CD4-positive, alpha-beta T cell (primary cell): ENCODE measurements at regions not wholly inside any gene's neighbourhood (a gene's known extent, or its start where the extent isn't known, plus 50 kb on each side); places are given as distances from the start of the nearest gene placed in this dataset.

Experiments
- ATAC-seq: fragments of 200-7000 bp; cut with Tn5 transposase; one replicate; pipeline ENCODE4 v1.10.0; 2022; ENCODE audit warnings: mild to moderate bottlenecking; ENCODE audit not compliant: poor library complexity
- CTCF ChIA-PET: fragments of 350-600 bp; sonication (Branson Sonifier 250); formaldehyde crosslinking; loops from one replicate; lab custom pipeline; 2021; ENCODE audit warnings: antibody characterized with exemption, inconsistent platforms; lab: Charles Lee
- POLR2A ChIA-PET: fragments of 350-600 bp; sonication (Branson Sonifier 250); formaldehyde crosslinking; loops from one replicate; lab custom pipeline; 2021; ENCODE audit warnings: antibody characterized with exemption, inconsistent platforms; lab: Charles Lee
- DNase-seq, 14 experiments: peaks; one replicate each; pipeline ENCODE4 v3.0.0-alpha.2; 2013 to 2020; ENCODE audit warnings: mixed read lengths in 2 of 14
- H3K27ac ChIP-seq, 2 donors: one replicate each; pipeline versions ENCODE4 v1.5.1 to v1.7.0; 2013; ENCODE audit warnings: low read length in 2 of 2, low read depth in 1 of 2, mild to moderate bottlenecking in 1 of 2
- H3K27me3 ChIP-seq, 2 experiments: 1 replicate in 1 of 2; 2 replicates in 1 of 2; pipeline versions ENCODE4 v1.6.1 to v1.7.0; 2013; ENCODE audit warnings: low read length in 2 of 2, control low read depth in 1 of 2, mild to moderate bottlenecking in 1 of 2, moderate library complexity in 1 of 2; ENCODE audit not compliant: insufficient read depth in 2 of 2, control insufficient read depth in 1 of 2
- H3K36me3 ChIP-seq: one replicate; pipeline ENCODE4 v1.6.1; 2013; ENCODE audit warnings: low read length, control low read depth; ENCODE audit not compliant: insufficient read depth
- H3K4me1 ChIP-seq: one replicate; pipeline ENCODE4 v1.6.1; 2013; ENCODE audit warnings: low read length, control low read depth; ENCODE audit not compliant: insufficient read depth
- H3K4me3 ChIP-seq: one replicate; pipeline ENCODE4 v1.5.1; 2013; ENCODE audit warnings: mild to moderate bottlenecking, low read length, moderate library complexity
- H3K9me3 ChIP-seq, 2 experiments: 1 replicate in 1 of 2; 2 replicates in 1 of 2; pipeline versions ENCODE4 v1.6.1 to v1.7.0; 2013; ENCODE audit warnings: low read length in 2 of 2, mild to moderate bottlenecking in 2 of 2, control low read depth in 1 of 2, moderate library complexity in 1 of 2; ENCODE audit not compliant: control insufficient read depth in 1 of 2, insufficient read depth in 1 of 2
- H3K27ac Mint-ChIP-seq: one replicate; pipeline ENCODE4 v1.8.0; 2020; ENCODE audit warnings: mixed read lengths
- H3K27me3 Mint-ChIP-seq: one replicate; pipeline ENCODE4 v1.8.0; 2021; ENCODE audit warnings: mixed read lengths
- H3K36me3 Mint-ChIP-seq: one replicate; pipeline ENCODE4 v1.8.0; 2021; ENCODE audit warnings: low read depth, mixed read lengths
- H3K4me1 Mint-ChIP-seq: one replicate; pipeline ENCODE4 v1.8.0; 2021; ENCODE audit warnings: low read depth, mixed read lengths
- H3K4me3 Mint-ChIP-seq: one replicate; pipeline ENCODE4 v1.8.0; 2020; ENCODE audit warnings: mild to moderate bottlenecking, mixed read lengths
- H3K9me3 Mint-ChIP-seq: one replicate; pipeline ENCODE4 v1.8.0; 2020; ENCODE audit warnings: mixed read lengths
- CTCF ChIP-seq: fragments of 200-600 bp; IDR thresholded peaks from one replicate; pipeline ENCODE4 v1.8.0; 2022; ENCODE audit warnings: antibody characterized with exemption, mild to moderate bottlenecking
- intact Hi-C, 2 experiments: fragments of 100-400 bp; cut with DNase I in 1 of 2; cut with micrococcal nuclease in 1 of 2; formaldehyde crosslinking; loops; one replicate each; pipeline versions ENCODE4 v1.15.1 to v1.9.0; 2023 to 2025; cut with DNase I, micrococcal nuclease

GRCh38 chr13:70235565-70235964 lies 127.3 kb upstream of the KLHL1 start:
- H3K4me1 Mint-ChIP-seq: no peaks in the 10 kb centered on the region
- DNase-seq (no peak), ATAC-seq (no peak)
- H3K27ac ChIP-seq: no peak overlapping the region
- intact Hi-C loops: no loop called here
- POLR2A ChIA-PET: no interaction called here
- no peaks in the 10 kb centered on the region for H3K27me3 Mint-ChIP-seq
- no peak overlapping the region for H3K4me3 ChIP-seq
- no peak overlapping the region for H3K4me3 Mint-ChIP-seq
- H3K27ac Mint-ChIP-seq: no peak overlapping the region
- H3K4me1 ChIP-seq: no peaks in the 10 kb centered on the region
- H3K27me3 ChIP-seq: no peaks in the 10 kb centered on the region
- H3K36me3 Mint-ChIP-seq: no peaks in the 10 kb centered on the region
- H3K9me3 Mint-ChIP-seq: peaks cover 9% of the 10 kb centered on the region
- TF ChIP-seq CTCF: no peak
- CTCF ChIA-PET: no interaction called here
- H3K36me3 ChIP-seq: no peaks in the 10 kb centered on the region
- no peaks in the 10 kb centered on the region for H3K9me3 ChIP-seq

- Mint-ChIP-seq H3K27ac (no peak overlapping the region), H3K9me3 (peaks cover 9% of the 10 kb centered on the region), H3K27me3 (no peaks in the 10 kb centered on the region), H3K4me1 (no peaks in the 10 kb centered on the region), H3K4me3 (no peak overlapping the region), H3K36me3 (no peaks in the 10 kb centered on the region)
- H3K27ac ChIP-seq: no peak overlapping the region
- ChIA-PET POLR2A (no interaction called here), CTCF (no interaction called here)
- no peaks in the 10 kb centered on the region for H3K27me3 ChIP-seq
- intact Hi-C loops: no loop called here
- H3K4me3 ChIP-seq: no peak overlapping the region
- no peak for ATAC-seq
- no peak for DNase-seq
- no peaks in the 10 kb centered on the region for H3K9me3 ChIP-seq
- H3K36me3 ChIP-seq: no peaks in the 10 kb centered on the region
- TF ChIP-seq CTCF: no peak
- H3K4me1 ChIP-seq: no peaks in the 10 kb centered on the region
Observed at GRCh38 chr13:70223911-70224310, 115.7 kb upstream of the KLHL1 start.

GRCh38 chr13:70222926-70223325 lies 114.7 kb upstream of the KLHL1 start:
- no peak for TF ChIP-seq CTCF
- CTCF ChIA-PET: no interaction called here
- H3K4me1 Mint-ChIP-seq: no peaks in the 10 kb centered on the region
- H3K27me3 Mint-ChIP-seq: no peaks in the 10 kb centered on the region
- Histone ChIP-seq H3K4me1 (no peaks in the 10 kb centered on the region), H3K4me3 (no peak overlapping the region), H3K36me3 (no peaks in the 10 kb centered on the region), H3K27me3 (no peaks in the 10 kb centered on the region), H3K27ac (no peak overlapping the region), H3K9me3 (no peaks in the 10 kb centered on the region)
- intact Hi-C loops: no loop called here
- H3K27ac Mint-ChIP-seq: no peak overlapping the region
- no peak overlapping the region for H3K4me3 Mint-ChIP-seq
- POLR2A ChIA-PET: no interaction called here
- H3K9me3 Mint-ChIP-seq: peaks cover 9% of the 10 kb centered on the region
- ATAC-seq (no peak), DNase-seq (no peak)
- H3K36me3 Mint-ChIP-seq: no peaks in the 10 kb centered on the region
